Esophagus squamous epithelium (tissue), 4 donors: ENCODE measurements at regions not wholly inside any gene's neighbourhood (a gene's known extent, or its start where the extent isn't known, plus 50 kb on each side); places are given as distances from the start of the nearest gene placed in this dataset.

Experiments used
- POLR2A ChIP-seq, 4 donors: fragments of 450-650 bp; IDR thresholded peaks; one replicate each; pipeline ENCODE4 v1.6.1; 2017; ENCODE audit warnings: antibody characterized with exemption in 4 of 4, mild to moderate bottlenecking in 4 of 4, moderate library complexity in 3 of 4
- TF ChIP-seq, protein P1 (sequence below), 6 experiments: fragments of 450-650 bp in 4 of 6; fragments of 200-600 bp in 2 of 6; sonication (generic) in 2 of 6; IDR thresholded peaks; one replicate each; pipeline ENCODE4 v1.5.1; 2016 to 2019; ENCODE audit warnings: antibody characterized with exemption in 6 of 6, mild to moderate bottlenecking in 4 of 6, moderate library complexity in 4 of 6

- TF ChIP-seq, protein P1, sequence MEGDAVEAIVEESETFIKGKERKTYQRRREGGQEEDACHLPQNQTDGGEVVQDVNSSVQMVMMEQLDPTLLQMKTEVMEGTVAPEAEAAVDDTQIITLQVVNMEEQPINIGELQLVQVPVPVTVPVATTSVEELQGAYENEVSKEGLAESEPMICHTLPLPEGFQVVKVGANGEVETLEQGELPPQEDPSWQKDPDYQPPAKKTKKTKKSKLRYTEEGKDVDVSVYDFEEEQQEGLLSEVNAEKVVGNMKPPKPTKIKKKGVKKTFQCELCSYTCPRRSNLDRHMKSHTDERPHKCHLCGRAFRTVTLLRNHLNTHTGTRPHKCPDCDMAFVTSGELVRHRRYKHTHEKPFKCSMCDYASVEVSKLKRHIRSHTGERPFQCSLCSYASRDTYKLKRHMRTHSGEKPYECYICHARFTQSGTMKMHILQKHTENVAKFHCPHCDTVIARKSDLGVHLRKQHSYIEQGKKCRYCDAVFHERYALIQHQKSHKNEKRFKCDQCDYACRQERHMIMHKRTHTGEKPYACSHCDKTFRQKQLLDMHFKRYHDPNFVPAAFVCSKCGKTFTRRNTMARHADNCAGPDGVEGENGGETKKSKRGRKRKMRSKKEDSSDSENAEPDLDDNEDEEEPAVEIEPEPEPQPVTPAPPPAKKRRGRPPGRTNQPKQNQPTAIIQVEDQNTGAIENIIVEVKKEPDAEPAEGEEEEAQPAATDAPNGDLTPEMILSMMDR (IDR thresholded peaks at IDR 0.05), result no peak
- no peak for TF ChIP-seq POLR2A (IDR thresholded peaks at IDR 0.05)
Observed at GRCh38 chrX:13923289-13923688, 106.4 kb upstream of the GPM6B start.
